ENCODE measurements at regions not wholly inside any gene's neighbourhood (a gene's known extent, or its start where the extent isn't known, plus 50 kb on each side); places are given as distances from the start of the nearest gene placed in this dataset.

GRCh38 chr1:4933232-4933631 is 278.8 kb downstream of the AJAP1 start:
- H3K9me3 ChIP-seq, result no peaks in the 10 kb centered on the region
- intact Hi-C loops (cut with DNase I), result no loop called here

GRCh38 chr1:4932311-4933030 is 278.1 kb downstream of the AJAP1 start:
- WGBS, 2 donors, result 75 to 76% methylated on average over 15 of the region's 15 CpGs
- H3K27ac ChIP-seq, result no peak overlapping the region
- H3K36me3 ChIP-seq, result no peaks in the 10 kb centered on the region
- H3K27me3 ChIP-seq, result peaks cover 0 to 17% (median 3%) of the 10 kb centered on the region in 7 donors
- intact Hi-C loops (cut with DNase I), result no loop called here
- peaks cover 0 to 7% (median 0%) of the 10 kb centered on the region in 9 donors for H3K4me1 ChIP-seq
- ATAC-seq, result no peak
- TF ChIP-seq CTCF (IDR thresholded peaks at IDR 0.05), result no peak
- no peaks in the 10 kb centered on the region for H3K9me3 ChIP-seq
- no peak for DNase-seq
- H3K4me3 ChIP-seq, result no peak overlapping the region

More at GRCh38 chr1:4933232-4933631, 278.8 kb downstream of the AJAP1 start:
- 78 to 81% methylated on average over 2 of the region's 2 CpGs for WGBS, 2 donors
- ATAC-seq, result no peak
- DNase-seq, result no peak
- peaks cover 0 to 17% (median 3%) of the 10 kb centered on the region in 7 donors for H3K27me3 ChIP-seq
- H3K4me3 ChIP-seq, result no peak overlapping the region
- H3K27ac ChIP-seq, result no peak overlapping the region
- H3K4me1 ChIP-seq, result peaks cover 0 to 7% (median 0%) of the 10 kb centered on the region in 9 donors
- no peaks in the 10 kb centered on the region for H3K36me3 ChIP-seq
- TF ChIP-seq CTCF (IDR thresholded peaks at IDR 0.05), result no peak

- ATAC-seq, result no peak
- Histone ChIP-seq H3K36me3 (no peaks in the 10 kb centered on the region), H3K27me3 (peaks cover 0 to 17% (median 4%) of the 10 kb centered on the region in 7 donors), H3K9me3 (no peaks in the 10 kb centered on the region), H3K4me3 (no peak overlapping the region), H3K27ac (no peak overlapping the region), H3K4me1 (peaks cover 0 to 7% (median 0%) of the 10 kb centered on the region in 9 donors)
- no peak for TF ChIP-seq CTCF (IDR thresholded peaks at IDR 0.05)
- DNase-seq, result no peak
- 43 to 73% methylated on average over 4 of the region's 4 CpGs for WGBS, 2 donors
- intact Hi-C loops (cut with DNase I), result no loop called here
Measured at GRCh38 chr1:4931486-4931885, 277.1 kb downstream of the AJAP1 start.

- intact Hi-C loops (cut with DNase I), result loop anchor here in 1 of 10 donors (10.0 kb wide), 1 partner anchor 493 kb away; no protein-coding TSS in a partner anchor
- Histone ChIP-seq H3K4me1 (peaks cover 0 to 7% (median 0%) of the 10 kb centered on the region in 9 donors), H3K36me3 (no peaks in the 10 kb centered on the region), H3K27ac (no peak overlapping the region), H3K9me3 (peaks cover 0 to 2% (median 0%) of the 10 kb centered on the region in 11 donors), H3K27me3 (peaks cover 0 to 17% (median 4%) of the 10 kb centered on the region in 7 donors), H3K4me3 (no peak overlapping the region)
- ATAC-seq (no peak), DNase-seq (no peak)
- no peak for TF ChIP-seq CTCF (IDR thresholded peaks at IDR 0.05)
- 90 to 92% methylated on average over 6 of the region's 6 CpGs for WGBS, 2 donors
Measured at GRCh38 chr1:4928186-4928585, 273.8 kb downstream of the AJAP1 start.

All from heart right ventricle (tissue), 16 donors.